ENCODE measurements at regions not wholly inside any gene's neighbourhood (a gene's known extent, or its start where the extent isn't known, plus 50 kb on each side); places are given as distances from the start of the nearest gene placed in this dataset.

DNA sequence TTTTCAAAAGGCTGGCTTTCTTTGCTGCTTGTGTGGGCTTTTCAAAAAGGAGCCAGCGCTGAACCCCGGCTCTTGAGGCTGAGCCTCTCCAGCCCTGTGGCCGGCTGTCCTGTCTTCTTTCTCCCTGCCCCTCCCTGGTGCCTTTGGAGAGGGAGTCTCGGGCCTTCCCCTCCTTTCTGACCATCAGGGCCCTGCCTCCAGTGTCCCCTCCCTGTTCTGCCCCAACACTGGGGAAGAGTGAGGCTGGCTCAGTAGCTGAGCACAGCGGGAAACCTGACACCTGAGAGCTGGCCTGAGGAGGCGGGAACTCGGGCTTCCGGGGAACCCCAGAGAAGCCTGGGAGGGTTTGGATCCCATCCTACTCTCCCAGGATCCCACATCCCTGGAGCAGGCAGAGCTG, 232.1 kb downstream of the LOXHD1 start:
- peak in 1 of 2 experiments; percentile 63 for DNase-seq (ENCODE audit: low read depth in 1 of 2, low spot score in 1 of 2)

DNA sequence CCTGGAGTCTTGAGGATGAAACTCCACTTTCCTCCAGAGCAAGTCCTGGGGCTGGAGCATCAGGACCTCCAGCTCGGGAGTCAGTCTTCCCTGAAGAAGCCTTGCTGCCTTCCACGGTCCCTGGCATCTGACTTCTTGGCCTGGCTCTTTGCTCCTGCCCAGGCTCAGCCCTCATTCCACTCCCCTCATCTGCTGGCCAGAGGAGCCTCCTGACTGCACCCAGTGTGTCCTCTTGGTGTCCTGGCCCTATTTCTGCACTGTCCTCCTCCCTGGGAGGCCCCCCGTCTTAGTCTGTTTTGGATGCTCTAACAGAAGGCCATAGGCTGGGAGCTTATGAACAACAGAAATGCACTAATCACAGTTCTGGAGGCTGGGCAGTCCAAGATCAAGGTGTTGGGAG, 231.5 kb downstream of the LOXHD1 start:
- DNase-seq (ENCODE audit: low read depth in 1 of 2, low spot score in 1 of 2) = no peak
- TF ChIP-seq JUND (IDR thresholded peaks at IDR 0.05; ENCODE audit: low read depth) = no peak
- in situ Hi-C loops (cut with HindIII; ENCODE audit: low pct_unique_long_range_greater_than_20kb, low sequenced_read_pairs) = no loop called here

More for the DNA sequence above, 232.1 kb downstream of the LOXHD1 start:
- TF ChIP-seq JUND (IDR thresholded peaks at IDR 0.05; ENCODE audit: low read depth) = no peak
- in situ Hi-C loops (cut with HindIII; ENCODE audit: low pct_unique_long_range_greater_than_20kb, low sequenced_read_pairs) = no loop called here

DNA sequence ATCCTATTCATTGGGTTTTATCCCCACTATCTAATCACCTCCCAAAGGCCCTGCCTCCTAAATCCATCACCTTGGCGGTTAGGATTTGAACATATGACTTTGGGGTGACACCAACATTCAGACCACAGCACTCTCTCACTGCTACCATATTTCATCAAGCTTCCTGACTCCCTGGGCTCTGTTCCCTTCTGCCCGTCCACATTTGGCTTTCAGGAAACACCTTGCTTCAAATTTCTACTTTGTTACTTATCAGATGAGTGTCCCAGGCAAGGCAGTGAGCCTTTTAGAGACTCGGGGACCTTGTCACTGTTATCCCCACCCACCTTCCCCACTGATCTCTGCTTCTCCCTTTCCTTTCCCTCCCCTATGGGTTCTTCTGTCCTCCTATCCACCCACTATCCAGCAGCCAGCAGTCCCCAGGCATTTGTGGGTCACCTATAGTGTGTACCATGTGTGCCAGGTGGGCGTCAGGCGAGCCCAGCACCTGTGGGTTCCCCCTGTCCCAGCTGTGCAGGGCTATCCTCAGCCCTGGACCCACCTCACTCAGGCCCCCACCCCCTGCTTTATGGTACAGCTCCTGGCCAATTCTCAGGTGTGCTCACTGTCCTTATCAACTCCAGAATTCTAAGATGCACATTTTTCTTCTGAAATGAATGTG, 230.9 kb downstream of the LOXHD1 start:
- in situ Hi-C loops (cut with HindIII; ENCODE audit: low pct_unique_long_range_greater_than_20kb, low sequenced_read_pairs) = no loop called here
- no peak for TF ChIP-seq JUND (IDR thresholded peaks at IDR 0.05; ENCODE audit: low read depth)
- DNase-seq (ENCODE audit: low read depth in 1 of 2, low spot score in 1 of 2) = no peak

DNA sequence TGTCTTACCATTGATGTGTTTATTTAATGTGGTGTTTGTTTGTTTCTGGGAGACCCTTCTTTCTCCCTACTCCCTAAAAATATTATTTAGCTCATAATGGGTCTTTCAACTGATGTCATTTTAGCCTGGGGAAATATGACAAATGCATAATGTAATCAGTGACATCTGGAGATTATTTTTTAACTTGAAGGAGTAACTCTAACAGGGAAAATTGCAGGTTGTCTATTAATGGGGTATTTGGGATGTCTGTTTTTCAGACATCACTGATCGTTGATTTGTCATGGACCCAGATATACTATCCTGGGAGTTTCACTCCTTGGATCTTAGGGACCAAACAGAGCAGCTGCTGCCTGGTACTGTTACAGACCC, 230.4 kb downstream of the LOXHD1 start:
- in situ Hi-C loops (cut with HindIII; ENCODE audit: low pct_unique_long_range_greater_than_20kb, low sequenced_read_pairs) = no loop called here
- no peak for TF ChIP-seq JUND (IDR thresholded peaks at IDR 0.05; ENCODE audit: low read depth)
- DNase-seq (ENCODE audit: low read depth in 1 of 2, low spot score in 1 of 2) = no peak

All from T47D (cell line).